IMR-90 (cell line): ENCODE measurements at regions not wholly inside any gene's neighbourhood (a gene's known extent, or its start where the extent isn't known, plus 50 kb on each side); places are given as distances from the start of the nearest gene placed in this dataset.

Experiments
- ATAC-seq: fragments of 200-7000 bp; cut with Tn5 transposase; 2 replicates; pipeline ENCODE4 v1.9.1; 2020; ENCODE audit warnings: low read depth, mild to moderate bottlenecking, moderate library complexity
- BruUV-seq: library from RNA; stranded (reverse); fragments of 400-500 nt; replicated peaks from 2 replicates; lab custom pipeline; 2021; lab: Mats Ljungman, UMichigan
- CTCF ChIA-PET: fragments of 300-600 bp; formaldehyde crosslinking; extraction: SDS; loops from one replicate; lab custom pipeline; 2021; ENCODE audit warnings: antibody characterized with exemption; lab: Yijun Ruan, JAX
- POLR2A ChIA-PET: fragments of 300-600 bp; sonication (Branson Sonifier 250); formaldehyde crosslinking; loops from one replicate; lab custom pipeline; 2022; ENCODE audit warnings: antibody characterized with exemption; ENCODE audit not compliant: unreplicated experiment; lab: Charles Lee
- DNase-seq: peaks from one replicate; pipeline ENCODE4 v3.0.0; 2013
- H2AFZ ChIP-seq: replicated peaks from 2 replicates; pipeline ENCODE3; 2013; ENCODE audit warnings: low read length, mild to moderate bottlenecking; ENCODE audit not compliant: poor library complexity
- H2AK5ac ChIP-seq: 2 replicates; pipeline ENCODE4 v1.6.1; 2013; ENCODE audit warnings: low read depth, low read length, inconsistent platforms
- H2AK9ac ChIP-seq: replicated peaks from 2 replicates; pipeline ENCODE3; 2013; ENCODE audit warnings: mild to moderate bottlenecking, low read depth, low read length, moderate library complexity; ENCODE audit not compliant: poor library complexity
- H2BK120ac ChIP-seq: 2 replicates; pipeline ENCODE4 v1.6.1; 2013; ENCODE audit warnings: low read depth, low read length, inconsistent platforms
- H2BK15ac ChIP-seq: 3 replicates; pipeline ENCODE4 v1.6.1; 2013; ENCODE audit warnings: low read depth, low read length, inconsistent platforms
- H2BK20ac ChIP-seq: 2 replicates; pipeline ENCODE4 v1.6.1; 2013; ENCODE audit warnings: low read depth, mild to moderate bottlenecking, inconsistent platforms, low read length, moderate library complexity
- H2BK5ac ChIP-seq: 2 replicates; pipeline ENCODE4 v1.6.1; 2013; ENCODE audit warnings: mild to moderate bottlenecking, low read depth, low read length, inconsistent platforms; ENCODE audit not compliant: poor library complexity, severe bottlenecking
- H3K14ac ChIP-seq: replicated peaks from 2 replicates; pipeline ENCODE4 v1.6.1; 2013; ENCODE audit warnings: low read depth, low read length, inconsistent platforms
- H3K18ac ChIP-seq: 2 replicates; pipeline ENCODE4 v1.6.1; 2013; ENCODE audit warnings: low read depth, low read length, control low read depth
- H3K23ac ChIP-seq: 2 replicates; pipeline ENCODE4 v1.6.1; 2013; ENCODE audit warnings: low read depth, low read length, inconsistent platforms
- H3K27ac ChIP-seq: 2 replicates; pipeline ENCODE4 v1.5.1; 2013; ENCODE audit warnings: mild to moderate bottlenecking, control low read depth, low read length; ENCODE audit not compliant: insufficient read depth
- H3K27me3 ChIP-seq: 2 replicates; pipeline ENCODE4 v1.6.1; 2013; ENCODE audit warnings: low read length; ENCODE audit not compliant: control insufficient read depth, insufficient read depth
- H3K36me3 ChIP-seq: 2 replicates; pipeline ENCODE4 v1.6.1; 2013; ENCODE audit warnings: low read length, mixed read lengths; ENCODE audit not compliant: control insufficient read depth, insufficient read depth
- H3K4ac ChIP-seq: 2 replicates; pipeline ENCODE4 v1.6.1; 2013; ENCODE audit warnings: low read depth, low read length, inconsistent platforms
- H3K4me1 ChIP-seq: 2 replicates; pipeline ENCODE4 v1.6.1; 2013; ENCODE audit warnings: low read length, mixed read lengths; ENCODE audit not compliant: control insufficient read depth, insufficient read depth
- H3K4me2 ChIP-seq: 2 replicates; pipeline ENCODE4 v1.6.1; 2013; ENCODE audit warnings: low read depth, mild to moderate bottlenecking, control low read depth, low read length, moderate library complexity
- H3K4me3 ChIP-seq: 2 replicates; pipeline ENCODE4 v1.5.1; 2013; ENCODE audit warnings: low read depth, mild to moderate bottlenecking, control low read depth, low read length, moderate library complexity; ENCODE audit not compliant: insufficient read depth
- H3K56ac ChIP-seq: 2 replicates; pipeline ENCODE4 v1.6.1; 2013; ENCODE audit warnings: low read length, inconsistent platforms; ENCODE audit not compliant: insufficient read depth; ENCODE audit errors: extremely low read depth
- H3K79me1 ChIP-seq, 2 experiments: 2 replicates each; pipeline ENCODE4 v1.6.1; 2013; ENCODE audit warnings: low read length in 2 of 2, inconsistent platforms in 1 of 2, low read depth in 1 of 2
- H3K9ac ChIP-seq: 2 replicates; pipeline ENCODE4 v1.6.1; 2013; ENCODE audit warnings: low read depth, low read length, control low read depth
- H3K9me1 ChIP-seq: 2 replicates; pipeline ENCODE4 v1.6.1; 2013; ENCODE audit warnings: low read length, inconsistent platforms; ENCODE audit not compliant: insufficient read depth
- H3K9me3 ChIP-seq: 2 replicates; pipeline ENCODE4 v1.6.1; 2013; ENCODE audit warnings: low read length; ENCODE audit not compliant: control insufficient read depth, insufficient read depth
- H4K20me1 ChIP-seq: 2 replicates; pipeline ENCODE4 v1.6.1; 2013; ENCODE audit warnings: low read length, inconsistent platforms; ENCODE audit not compliant: insufficient read depth
- H4K5ac ChIP-seq: 2 replicates; pipeline ENCODE4 v1.6.1; 2013; ENCODE audit warnings: mild to moderate bottlenecking, low read depth, low read length, control low read depth
- H4K8ac ChIP-seq, 2 experiments: 2 replicates each; pipeline ENCODE4 v1.6.1; 2013; ENCODE audit warnings: low read depth in 2 of 2, low read length in 2 of 2, control low read depth in 1 of 2, inconsistent platforms in 1 of 2
- H4K91ac ChIP-seq: 2 replicates; pipeline ENCODE4 v1.6.1; 2013; ENCODE audit warnings: low read depth, low read length, inconsistent platforms; ENCODE audit not compliant: insufficient read depth
- BHLHE40 ChIP-seq: fragments of 150-350 bp; IDR thresholded peaks from 2 replicates; pipeline ENCODE4 v1.6.1; 2016; ENCODE audit warnings: mild to moderate bottlenecking, low read depth, low read length
- CEBPB ChIP-seq: IDR thresholded peaks from 2 replicates; pipeline ENCODE4 v1.6.1; 2012; ENCODE audit warnings: low read depth, low read length, improper control_type of control experiment
- CHD1 ChIP-seq: IDR thresholded peaks from 2 replicates; pipeline ENCODE4 v1.6.1; 2012; ENCODE audit warnings: low read depth, low read length, improper control_type of control experiment
- CTCF ChIP-seq: conservative IDR thresholded peaks from 2 replicates; pipeline ENCODE4 v1.5.1; 2012; ENCODE audit warnings: mild to moderate bottlenecking, low read depth, low read length, improper control_type of control experiment
- ELK1 ChIP-seq: fragments of 150-350 bp; IDR thresholded peaks from 2 replicates; pipeline ENCODE4 v1.6.1; 2016; ENCODE audit warnings: low read depth, mild to moderate bottlenecking, low read length, moderate library complexity, borderline replicate concordance
- FOS ChIP-seq: fragments of 150-350 bp; IDR thresholded peaks from 2 replicates; pipeline ENCODE4 v1.6.1; 2016; ENCODE audit warnings: low read depth, low read length
- MAFK ChIP-seq: IDR thresholded peaks from 2 replicates; pipeline ENCODE4 v1.6.1; 2012; ENCODE audit warnings: low read depth, low read length, improper control_type of control experiment
- MAZ ChIP-seq: IDR thresholded peaks from 2 replicates; pipeline ENCODE4 v1.6.1; 2012; ENCODE audit warnings: low read depth, mild to moderate bottlenecking, low read length, improper control_type of control experiment, moderate library complexity, borderline replicate concordance
- MXI1 ChIP-seq: IDR thresholded peaks from 2 replicates; pipeline ENCODE4 v1.6.1; 2012; ENCODE audit warnings: low read depth, mild to moderate bottlenecking, low read length, moderate library complexity, borderline replicate concordance
- NFE2L2 ChIP-seq: fragments of 150-350 bp; IDR thresholded peaks from 2 replicates; pipeline ENCODE4 v1.6.1; 2016; ENCODE audit warnings: low read depth, mild to moderate bottlenecking, low read length
- POLR2A ChIP-seq: IDR thresholded peaks from 2 replicates; pipeline ENCODE4 v1.6.1; 2012; ENCODE audit warnings: mild to moderate bottlenecking, low read depth, low read length
- RAD21 ChIP-seq: IDR thresholded peaks from 2 replicates; pipeline ENCODE4 v1.6.1; 2012; ENCODE audit warnings: low read length, improper control_type of control experiment
- RCOR1 ChIP-seq: IDR thresholded peaks from 2 replicates; pipeline ENCODE4 v1.6.1; 2012; ENCODE audit warnings: mild to moderate bottlenecking, low read length, improper control_type of control experiment; ENCODE audit not compliant: insufficient replicate concordance
- RFX5 ChIP-seq: IDR thresholded peaks from 2 replicates; pipeline ENCODE4 v1.8.0; 2012; ENCODE audit warnings: low read depth, mild to moderate bottlenecking, low read length, moderate library complexity
- SMC3 ChIP-seq: fragments of 150-350 bp; IDR thresholded peaks from 2 replicates; pipeline ENCODE4 v1.6.1; 2016; ENCODE audit warnings: low read depth, mild to moderate bottlenecking, antibody characterized with exemption, low read length, moderate library complexity
- USF2 ChIP-seq: fragments of 150-350 bp; IDR thresholded peaks from 2 replicates; pipeline ENCODE4 v1.6.1; 2017; ENCODE audit warnings: mild to moderate bottlenecking, antibody characterized with exemption, low read length, low read depth
- WGBS, 2 experiments: methylation state at CpG; one replicate each; pipeline versions ENCODE4 v1.1.5 to v1.1.7; 2013; ENCODE audit warnings: missing lambda C conversion rate in 2 of 2; ENCODE audit not compliant: insufficient read length in 1 of 2; ENCODE audit errors: extremely low coverage in 2 of 2; 5-methylcytosine and 5-hydroxymethylcytosine counted together
- dilution Hi-C: fragments of 300-500 bp; cut with HindIII; formaldehyde crosslinking; loops from one replicate; pipeline ENCODE4 v1.14.3; 2018; ENCODE audit warnings: low sequenced_read_pairs; ENCODE audit not compliant: unreplicated experiment
- in situ Hi-C: fragments of 300-500 bp; cut with MboI; formaldehyde crosslinking; loops from 3 replicates; pipeline ENCODE4 v1.14.3; 2019; ENCODE audit warnings: low sequenced_read_pairs, inconsistent platforms, mixed read lengths
- intact Hi-C: fragments of 100-400 bp; cut with micrococcal nuclease; formaldehyde crosslinking; loops from 2 replicates; pipeline ENCODE4 v1.10.0; 2022

GRCh38 chr17:83175119-83175821 lies 95.9 kb downstream of the METRNL start:
- Histone ChIP-seq H3K9me1 (no peaks in the 10 kb centered on the region), H3K4me3 (no peak overlapping the region), H3K9ac (no peak overlapping the region), H3K4me1 (no peaks in the 10 kb centered on the region; the same call in 1 of the 2 replicates), H3K27ac (no peak overlapping the region), H3K4ac (no peak overlapping the region), H4K8ac (no peak overlapping the region), H3K23ac (no peak overlapping the region), H3K56ac (no peak overlapping the region), H2AK9ac (no peak overlapping the region), H4K5ac (no peak overlapping the region), H4K20me1 (peaks cover 4% of the 10 kb centered on the region; the same call in 1 of the 2 replicates), H3K27me3 (peaks cover 30% of the 10 kb centered on the region), H2BK5ac (no peak overlapping the region), H2BK20ac (no peak overlapping the region), H3K9me3 (no peaks in the 10 kb centered on the region), H2BK15ac (no peak overlapping the region), H3K79me1 (no peaks in the 10 kb centered on the region), H3K4me2 (no peak overlapping the region), H2AK5ac (no peak overlapping the region), H2AFZ (no peak overlapping the region), H4K91ac (no peak overlapping the region), H3K18ac (no peak overlapping the region), H3K36me3 (no peaks in the 10 kb centered on the region), H3K14ac (no peak overlapping the region), H2BK120ac (no peak overlapping the region)
- ATAC-seq: no peak
- intact Hi-C loops (no loop called here), dilution Hi-C loops (no loop called here), in situ Hi-C loops (no loop called here)
- TF ChIP-seq BHLHE40: no peak
- TF ChIP-seq ELK1: no peak
- TF ChIP-seq CTCF: no peak
- TF ChIP-seq RFX5: no peak
- no peak for TF ChIP-seq CEBPB
- TF ChIP-seq USF2: no peak
- TF ChIP-seq RCOR1: no peak
- no peak for TF ChIP-seq FOS
- no peak for TF ChIP-seq MAZ
- no peak for TF ChIP-seq CHD1
- TF ChIP-seq POLR2A: no peak
- TF ChIP-seq MAFK: no peak
- TF ChIP-seq NFE2L2: no peak
- TF ChIP-seq RAD21: no peak
- TF ChIP-seq SMC3: no peak
- TF ChIP-seq MXI1: no peak
- BruUV-seq: no TSS peak
- no peak for DNase-seq
- 76% methylated on average over 4 of the region's 16 CpGs; no CpG with 5 or more reads in 1 of the 2 experiments for WGBS, 2 experiments
- ChIA-PET POLR2A (no interaction called here), CTCF (no interaction called here)
